Right cardiac atrium (tissue), 5 donors: ENCODE measurements at regions not wholly inside any gene's neighbourhood (a gene's known extent, or its start where the extent isn't known, plus 50 kb on each side); places are given as distances from the start of the nearest gene placed in this dataset.

ENCODE experiments used
- ATAC-seq, 2 donors: fragments of 200-7000 bp; cut with Tn5 transposase; one replicate each; pipeline versions ENCODE4 v1.8.0 to v1.9.1; 2020; ENCODE audit warnings: moderate library complexity in 2 of 2, mild to moderate bottlenecking in 1 of 2
- DNase-seq, 3 donors: peaks; one replicate each; pipeline ENCODE4 v3.0.0-alpha.2; 2020
- H3K27ac ChIP-seq: one replicate; pipeline ENCODE4 v1.5.1; 2013; ENCODE audit warnings: mild to moderate bottlenecking, low read length, control low read depth, moderate library complexity
- H3K27me3 ChIP-seq: one replicate; pipeline ENCODE4 v1.6.1; 2013; ENCODE audit not compliant: control insufficient read depth, insufficient read depth
- H3K4me1 ChIP-seq: one replicate; pipeline ENCODE4 v1.6.1; 2013; ENCODE audit warnings: low read length; ENCODE audit not compliant: control insufficient read depth, insufficient read depth
- H3K4me3 ChIP-seq: one replicate; pipeline ENCODE4 v1.5.1; 2013; ENCODE audit warnings: low read length, control low read depth
- H3K9me3 ChIP-seq: one replicate; pipeline ENCODE4 v1.6.1; 2013; ENCODE audit warnings: low read length; ENCODE audit not compliant: control insufficient read depth
- whole genome bisulfite sequencing: extraction: QIAGEN DNeasy Blood & Tissue Kit; methylation state at CpG from one replicate; pipeline ENCODE4 v1.1.7; 2013; 5-methylcytosine and 5-hydroxymethylcytosine counted together
- intact Hi-C, 4 donors: fragments of 100-400 bp; cut with DNase I; formaldehyde crosslinking; loops; one replicate each; pipeline versions ENCODE4 v1.11.0 to v1.14.0; 2022 to 2023
- donor health status: healthy with polysubstance abuse.
- donor health status: DM: no; HTN: yes; CAD: no.
- donor health status: DM: no; HTN: no; CAD: no.
- donor health status: DM: no; HTN: yes; CAD: no; lungs with severe emphysema.
- donor health status: DM: yes; HTN: yes; CAD: no.

DNA sequence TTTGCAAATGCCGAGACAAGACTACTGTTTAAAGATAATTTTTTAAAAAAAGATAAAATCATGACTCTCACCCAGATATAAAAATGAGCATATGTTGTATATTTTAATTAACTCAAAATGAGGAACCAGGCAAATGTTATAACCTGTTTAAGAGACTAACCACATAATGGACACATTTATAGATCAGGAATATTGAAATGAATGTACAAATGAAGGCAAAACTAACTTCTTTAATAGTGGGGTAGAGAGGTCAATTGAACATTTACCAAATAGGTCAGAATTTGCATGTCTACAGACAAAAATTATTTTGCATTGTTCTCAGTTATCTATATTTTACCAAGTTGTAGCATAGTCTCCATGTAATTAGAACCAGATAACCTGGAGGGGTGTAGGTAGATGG is 134.3 kb upstream of the PFN2 start:
- intact Hi-C loops: no loop called here
- Histone ChIP-seq H3K4me1 (no peaks in the 10 kb centered on the region), H3K27ac (no peak overlapping the region), H3K27me3 (no peaks in the 10 kb centered on the region), H3K9me3 (no peaks in the 10 kb centered on the region), H3K4me3 (no peak overlapping the region)
- ATAC-seq (no peak), DNase-seq (no peak)
- 94% methylated on average over 1 of the region's 1 CpG for WGBS

DNA sequence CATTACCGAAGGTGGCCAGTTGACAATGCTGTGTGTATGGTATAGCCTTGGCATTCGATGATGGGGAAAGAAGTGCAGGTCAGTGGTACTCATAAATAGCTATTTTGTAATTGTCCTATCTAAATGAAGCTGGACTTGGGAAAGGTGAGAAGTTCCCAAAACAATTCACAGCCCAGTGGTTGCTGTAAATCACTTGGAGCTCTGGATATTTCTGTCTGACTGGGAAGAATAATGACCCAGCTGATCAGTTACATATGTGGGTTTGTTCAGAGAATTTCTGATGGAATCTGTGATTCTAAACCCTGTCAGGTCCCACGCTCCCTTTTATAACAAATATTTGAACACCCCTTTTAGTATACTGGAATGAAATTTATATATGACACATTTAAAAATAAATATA is 133.9 kb upstream of the PFN2 start:
- Histone ChIP-seq H3K27ac (no peak overlapping the region), H3K4me3 (no peak overlapping the region), H3K9me3 (no peaks in the 10 kb centered on the region), H3K4me1 (no peaks in the 10 kb centered on the region), H3K27me3 (no peaks in the 10 kb centered on the region)
- DNase-seq: no peak
- no peak for ATAC-seq
- WGBS: 92% methylated on average over 3 of the region's 3 CpGs
- intact Hi-C loops: no loop called here

DNA sequence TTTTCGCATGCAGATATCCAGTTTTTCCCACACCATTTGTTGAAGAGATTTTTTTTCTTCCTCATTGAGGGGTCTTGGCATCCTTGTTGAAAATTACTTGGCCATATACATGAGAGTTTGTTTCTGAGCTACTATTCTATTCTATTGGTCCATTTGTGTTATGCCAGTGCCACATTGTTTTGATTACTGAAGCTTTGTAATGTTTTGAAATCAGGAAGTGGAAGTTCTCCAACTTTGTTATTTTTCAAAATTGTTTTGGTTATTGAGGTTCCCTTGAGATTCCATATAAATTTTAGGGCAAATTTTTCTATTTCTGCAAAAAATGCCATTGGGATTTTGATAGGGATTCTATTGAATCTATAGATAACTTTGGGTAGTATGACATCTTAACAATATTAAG is 130.3 kb upstream of the PFN2 start:
- intact Hi-C loops: no loop called here

DNA sequence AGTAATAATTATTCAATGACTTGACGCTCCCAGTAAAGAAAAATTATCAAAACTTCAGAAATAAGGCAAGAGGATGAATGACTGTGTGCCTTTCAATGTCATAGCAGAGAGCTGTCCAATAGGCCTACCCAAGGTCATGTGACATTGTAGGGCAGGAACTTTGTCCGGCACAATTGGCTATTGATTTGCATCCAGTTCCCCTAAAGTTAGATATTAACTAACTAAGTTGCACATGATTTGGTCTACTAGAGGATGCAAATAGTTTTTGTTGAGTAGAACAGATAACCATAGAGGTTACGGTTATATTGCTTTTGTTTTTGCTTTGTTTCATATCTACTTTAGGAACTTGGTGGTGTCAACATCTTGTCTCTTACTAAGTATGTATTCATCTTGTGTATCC is 127.9 kb upstream of the PFN2 start:
- Histone ChIP-seq H3K9me3 (no peaks in the 10 kb centered on the region), H3K27me3 (no peaks in the 10 kb centered on the region), H3K4me1 (no peaks in the 10 kb centered on the region), H3K27ac (no peak overlapping the region), H3K4me3 (no peak overlapping the region)
- ATAC-seq (no peak), DNase-seq (no peak)
- WGBS: 96% methylated on average over 3 of the region's 3 CpGs
- intact Hi-C loops: no loop called here

More for the DNA sequence above, 130.3 kb upstream of the PFN2 start:
- Histone ChIP-seq H3K4me1 (no peaks in the 10 kb centered on the region), H3K27me3 (no peaks in the 10 kb centered on the region), H3K9me3 (no peaks in the 10 kb centered on the region), H3K27ac (no peak overlapping the region), H3K4me3 (no peak overlapping the region)
- WGBS: 99% methylated on average over 1 of the region's 1 CpG
- ATAC-seq: no peak
- DNase-seq: no peak

DNA sequence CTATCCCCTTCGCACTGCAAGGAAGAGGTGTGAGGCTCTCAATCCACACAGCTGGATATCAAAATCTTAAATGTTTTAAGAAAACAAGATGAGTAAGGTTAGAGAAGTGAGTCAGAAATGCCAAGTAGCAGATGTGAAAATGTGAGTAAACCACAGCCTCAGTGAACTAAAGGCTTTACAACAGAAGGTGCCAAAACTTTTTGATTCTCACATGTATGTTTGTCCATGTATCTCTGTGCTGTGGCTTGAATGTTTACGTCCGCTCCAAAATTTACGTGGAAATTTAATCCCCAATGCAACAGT is 126.8 kb upstream of the PFN2 start:
- intact Hi-C loops: no loop called here
- ATAC-seq (no peak), DNase-seq (no peak)
- Histone ChIP-seq H3K9me3 (no peaks in the 10 kb centered on the region), H3K4me3 (no peak overlapping the region), H3K4me1 (no peaks in the 10 kb centered on the region), H3K27ac (no peak overlapping the region), H3K27me3 (no peaks in the 10 kb centered on the region)
- WGBS: 92% methylated on average over 4 of the region's 4 CpGs

DNA sequence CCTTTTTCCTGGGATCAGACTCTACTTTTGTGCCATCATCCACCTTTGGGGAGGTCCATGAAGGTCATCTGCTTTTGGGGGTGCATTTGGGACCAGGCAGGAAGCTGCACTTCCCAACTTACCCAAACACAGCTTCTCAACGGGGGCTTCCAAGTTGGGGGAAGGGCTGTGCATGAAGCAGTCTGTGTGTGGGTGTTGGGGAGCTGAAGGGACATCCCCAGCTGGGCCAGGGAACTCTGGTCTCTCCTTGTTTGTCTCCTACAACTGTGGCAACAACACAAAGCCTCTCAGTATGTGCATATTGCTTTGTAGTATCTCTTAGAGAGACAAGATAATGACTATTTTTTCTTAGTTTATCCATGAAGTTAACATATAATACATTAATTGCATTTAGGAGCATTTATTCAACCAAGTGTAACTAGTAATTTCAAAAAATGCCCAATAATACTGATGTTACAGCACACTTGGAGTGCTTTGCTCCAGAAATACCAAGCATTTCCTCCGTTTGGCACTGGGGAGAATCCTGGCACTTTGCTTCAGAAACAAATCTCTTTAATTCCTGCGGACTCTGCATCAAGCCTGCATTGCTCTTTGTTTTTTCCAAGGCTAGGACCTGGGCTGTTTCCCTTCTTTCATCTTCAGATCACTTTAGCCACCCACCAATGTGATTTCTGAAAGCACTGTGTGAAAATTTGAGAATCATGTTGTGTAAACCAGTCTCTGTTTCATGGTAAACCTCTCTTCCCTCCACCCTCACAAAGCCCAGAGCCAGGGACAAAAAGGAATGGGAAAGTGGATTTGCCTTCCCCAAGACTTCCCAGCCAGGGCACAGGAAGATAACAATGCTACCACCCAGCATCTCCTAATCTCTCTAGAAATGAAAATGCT is 126.2 kb upstream of the PFN2 start:
- no peaks in the 10 kb centered on the region for H3K27me3 ChIP-seq
- no peak overlapping the region for H3K4me3 ChIP-seq
- no peak for ATAC-seq
- no peaks in the 10 kb centered on the region for H3K4me1 ChIP-seq
- 32% methylated on average over 3 of the region's 3 CpGs for WGBS
- no peak for DNase-seq
- intact Hi-C loops: no loop called here
- H3K9me3 ChIP-seq: no peaks in the 10 kb centered on the region
- no peak overlapping the region for H3K27ac ChIP-seq

DNA sequence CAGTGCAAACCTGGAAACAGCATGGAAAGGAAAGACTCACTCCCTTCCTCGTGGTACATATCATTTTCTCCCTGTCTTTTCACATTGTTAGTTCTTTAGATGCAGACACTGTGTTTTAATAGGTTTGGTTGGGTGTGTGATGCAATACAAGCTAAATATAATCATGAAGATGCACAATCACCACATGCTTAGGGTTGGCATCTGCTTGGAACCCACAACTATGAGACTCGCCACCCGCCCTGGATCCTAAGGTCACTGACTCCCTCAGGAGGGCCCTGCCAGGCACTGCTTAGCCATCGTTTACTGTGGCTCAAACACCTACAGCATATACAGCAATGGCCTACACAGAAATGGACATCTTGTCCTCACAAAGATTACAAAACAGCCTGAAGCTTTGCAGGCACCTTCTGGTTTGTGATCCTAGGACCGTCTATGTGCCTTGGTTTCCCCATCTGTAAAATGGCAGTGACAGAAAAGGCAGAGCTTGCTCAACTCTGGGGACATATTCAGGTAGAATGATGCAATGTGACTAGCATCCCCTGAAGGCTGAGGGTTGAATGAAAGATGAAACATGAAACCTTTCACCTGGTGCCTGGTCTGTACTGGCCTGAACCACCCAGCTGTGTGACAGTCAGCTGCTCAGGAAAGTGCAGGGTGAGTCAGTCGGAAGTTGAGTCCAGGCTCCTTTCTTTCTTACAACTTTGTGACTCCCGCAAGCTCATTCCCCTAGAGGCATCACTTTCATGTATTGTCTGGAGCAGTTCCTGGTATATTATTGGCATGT is 123.6 kb upstream of the PFN2 start:
- Histone ChIP-seq H3K4me1 (no peaks in the 10 kb centered on the region), H3K27me3 (no peaks in the 10 kb centered on the region), H3K27ac (no peak overlapping the region), H3K9me3 (no peaks in the 10 kb centered on the region), H3K4me3 (no peak overlapping the region)
- WGBS: 85% methylated on average over 7 of the region's 7 CpGs
- intact Hi-C loops: no loop called here
- ATAC-seq (no peak), DNase-seq (no peak)

DNA sequence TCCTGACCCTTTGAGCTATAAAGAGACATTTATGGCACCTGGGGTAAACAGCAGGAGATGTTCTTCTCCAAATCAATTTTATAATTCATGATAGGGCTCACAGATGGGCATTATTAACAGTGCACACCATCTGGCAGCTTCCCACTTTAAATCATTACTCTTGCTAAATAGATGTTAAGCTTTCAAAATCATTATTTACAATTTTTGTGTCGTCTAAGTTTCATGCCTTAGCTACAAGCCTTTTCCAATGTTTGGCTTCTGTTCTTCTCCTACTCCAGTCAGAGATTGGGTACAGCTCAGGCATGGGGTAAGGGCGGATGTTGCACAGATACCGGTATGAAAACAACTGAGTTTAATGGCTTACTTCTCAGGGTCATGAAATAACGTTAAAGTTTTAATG is 120.9 kb upstream of the PFN2 start:
- Histone ChIP-seq H3K27ac (no peak overlapping the region), H3K27me3 (no peaks in the 10 kb centered on the region), H3K9me3 (no peaks in the 10 kb centered on the region), H3K4me3 (no peak overlapping the region), H3K4me1 (no peaks in the 10 kb centered on the region)
- WGBS: 74% methylated on average over 4 of the region's 4 CpGs
- ATAC-seq: no peak
- DNase-seq: no peak
- intact Hi-C loops: no loop called here

DNA sequence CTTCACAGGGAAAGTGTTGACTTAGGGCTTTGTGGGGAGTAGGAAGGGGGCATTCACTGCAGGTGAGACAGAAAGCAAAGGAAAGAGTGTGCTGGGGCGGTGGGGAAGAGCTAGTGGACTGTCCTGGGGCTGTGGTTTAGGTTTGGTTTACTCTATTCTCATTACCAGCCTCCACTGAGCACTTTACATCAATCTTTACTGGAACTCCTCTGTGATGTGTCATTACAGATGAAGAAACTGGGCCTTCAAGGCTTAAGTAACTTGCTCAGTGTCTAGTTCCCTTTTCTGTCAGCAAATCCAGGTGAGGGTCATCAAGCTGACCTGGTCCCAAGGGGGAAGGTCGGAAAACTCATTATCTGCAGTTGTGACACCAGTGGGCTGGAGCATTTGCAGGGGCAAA is 120.2 kb upstream of the PFN2 start:
- Histone ChIP-seq H3K27ac (no peak overlapping the region), H3K27me3 (no peaks in the 10 kb centered on the region), H3K4me3 (no peak overlapping the region), H3K9me3 (no peaks in the 10 kb centered on the region), H3K4me1 (no peaks in the 10 kb centered on the region)
- WGBS: 71% methylated on average over 2 of the region's 2 CpGs
- ATAC-seq: no peak
- intact Hi-C loops: no loop called here
- DNase-seq: no peak

DNA sequence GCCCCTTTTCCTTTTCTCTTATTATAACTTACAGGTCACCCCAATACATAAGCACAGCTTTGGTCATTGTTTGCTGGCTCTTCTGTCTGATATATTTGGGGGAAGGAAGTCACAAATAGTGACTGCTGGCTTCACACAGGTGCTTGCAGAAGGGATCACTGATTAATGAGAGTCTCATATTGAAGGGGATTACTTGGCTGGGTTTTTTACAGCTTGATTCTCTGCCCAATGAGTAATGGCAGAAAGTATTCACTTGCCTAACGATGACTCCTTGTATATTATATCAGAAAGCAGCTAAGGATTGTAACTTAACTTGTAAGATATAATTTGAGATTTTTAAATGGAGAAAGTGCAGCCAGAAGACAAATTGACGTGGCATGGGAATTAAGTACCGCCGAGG is 119.3 kb upstream of the PFN2 start:
- intact Hi-C loops: no loop called here
- no peak overlapping the region for H3K4me3 ChIP-seq
- ATAC-seq (no peak), DNase-seq (no peak)
- H3K4me1 ChIP-seq: no peaks in the 10 kb centered on the region
- H3K27me3 ChIP-seq: no peaks in the 10 kb centered on the region
- WGBS: 75% methylated on average over 4 of the region's 4 CpGs
- H3K9me3 ChIP-seq: no peaks in the 10 kb centered on the region
- H3K27ac ChIP-seq: no peak overlapping the region

DNA sequence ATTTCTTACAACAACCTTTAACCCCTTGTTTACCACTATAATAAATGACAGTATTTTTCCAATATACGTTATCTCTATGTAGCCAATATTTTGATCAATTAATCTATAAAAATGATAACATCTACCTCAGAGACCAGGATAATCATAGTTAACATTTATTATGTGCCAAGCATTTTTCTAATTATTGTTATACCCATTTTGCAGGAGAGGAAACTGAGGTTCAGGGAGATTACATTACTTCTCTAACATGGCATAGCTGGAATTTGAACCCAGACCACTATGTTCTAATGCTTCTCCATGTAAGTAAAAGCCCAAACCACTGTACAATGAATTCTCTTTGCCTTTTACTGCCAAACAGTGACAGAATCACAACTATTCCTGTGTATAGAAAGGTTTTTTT is 113.4 kb upstream of the PFN2 start:
- H3K27ac ChIP-seq: no peak overlapping the region

More for the DNA sequence above, 113.4 kb upstream of the PFN2 start:
- whole genome bisulfite sequencing: 81% methylated on average over 1 of the region's 1 CpG
- no peaks in the 10 kb centered on the region for H3K9me3 ChIP-seq
- no peak for DNase-seq
- intact Hi-C loops: no loop called here
- H3K4me1 ChIP-seq: no peaks in the 10 kb centered on the region
- no peak overlapping the region for H3K4me3 ChIP-seq
- no peaks in the 10 kb centered on the region for H3K27me3 ChIP-seq
- ATAC-seq: no peak
